H9 (cell line): ENCODE measurements at regions not wholly inside any gene's neighbourhood (a gene's known extent, or its start where the extent isn't known, plus 50 kb on each side); places are given as distances from the start of the nearest gene placed in this dataset.
"Not testable (repeated sequence)": the region's sequence is repeated elsewhere in the genome, so short reads cannot be mapped to it uniquely, and the experiment has no call there.

Source experiments
- DNase-seq: peaks from one replicate; pipeline ENCODE4 v3.0.0-alpha.2; 2017
- H2AFZ ChIP-seq: one replicate; pipeline ENCODE4 v1.6.1; 2013; ENCODE audit warnings: mild to moderate bottlenecking, low read length, control low read depth, moderate library complexity
- H2AK5ac ChIP-seq: 2 replicates; pipeline ENCODE4 v1.6.1; 2013; ENCODE audit warnings: low read length, control low read depth, mixed read lengths; ENCODE audit not compliant: insufficient read length
- H2BK120ac ChIP-seq: one replicate; pipeline ENCODE4 v1.6.1; 2013; ENCODE audit warnings: low read depth, mild to moderate bottlenecking, low read length, control low read depth, inconsistent platforms; ENCODE audit not compliant: poor library complexity, severe bottlenecking
- H2BK12ac ChIP-seq: 2 replicates; pipeline ENCODE4 v1.6.1; 2013; ENCODE audit warnings: low read length, control low read depth, mixed read lengths, low read depth; ENCODE audit not compliant: insufficient read length
- H2BK15ac ChIP-seq: 2 replicates; pipeline ENCODE4 v1.6.1; 2013; ENCODE audit warnings: low read depth, low read length, control low read depth
- H2BK20ac ChIP-seq: one replicate; pipeline ENCODE4 v1.6.1; 2013; ENCODE audit warnings: low read depth, mild to moderate bottlenecking, low read length, control low read depth, inconsistent platforms; ENCODE audit not compliant: poor library complexity, severe bottlenecking
- H2BK5ac ChIP-seq: 2 replicates; pipeline ENCODE4 v1.6.1; 2013; ENCODE audit warnings: low read length, control low read depth, mixed read lengths; ENCODE audit not compliant: insufficient read length
- H3K14ac ChIP-seq: 2 replicates; pipeline ENCODE4 v1.6.1; 2013; ENCODE audit warnings: low read length, control low read depth; ENCODE audit not compliant: insufficient read depth
- H3K18ac ChIP-seq: 2 replicates; pipeline ENCODE4 v1.6.1; 2013; ENCODE audit warnings: low read depth, mild to moderate bottlenecking, mixed read lengths, low read length, control low read depth; ENCODE audit not compliant: insufficient read length
- H3K23ac ChIP-seq: 2 replicates; pipeline ENCODE4 v1.6.1; 2013; ENCODE audit warnings: low read length, control low read depth, mixed read lengths, low read depth; ENCODE audit not compliant: insufficient read length
- H3K23me2 ChIP-seq: 2 replicates; pipeline ENCODE4 v1.6.1; 2013; ENCODE audit warnings: low read depth, mild to moderate bottlenecking, mixed read lengths, low read length, control low read depth; ENCODE audit not compliant: insufficient read length, poor library complexity, severe bottlenecking
- H3K27ac ChIP-seq: 2 replicates; pipeline ENCODE4 v1.5.1; 2013; ENCODE audit warnings: low read length, control low read depth, mixed read lengths, low read depth; ENCODE audit not compliant: insufficient read length
- H3K27me3 ChIP-seq: 2 replicates; pipeline ENCODE4 v1.6.1; 2013; ENCODE audit warnings: low read length, control low read depth, inconsistent platforms; ENCODE audit not compliant: insufficient read depth
- H3K4ac ChIP-seq: 2 replicates; pipeline ENCODE4 v1.6.1; 2013; ENCODE audit warnings: low read depth, mild to moderate bottlenecking, control low read depth, inconsistent platforms, low read length, moderate library complexity
- H3K4me1 ChIP-seq: 2 replicates; pipeline ENCODE4 v1.6.1; 2013; ENCODE audit warnings: low read length, control low read depth, inconsistent platforms; ENCODE audit not compliant: insufficient read depth
- H3K4me2 ChIP-seq: 2 replicates; pipeline ENCODE4 v1.6.1; 2013; ENCODE audit warnings: low read length, control low read depth, mixed read lengths; ENCODE audit not compliant: insufficient read length, insufficient read depth
- H3K56ac ChIP-seq: 2 replicates; pipeline ENCODE4 v1.6.1; 2013; ENCODE audit warnings: low read depth, mild to moderate bottlenecking, mixed read lengths, low read length, control low read depth; ENCODE audit not compliant: insufficient read length
- H3K79me1 ChIP-seq: 2 replicates; pipeline ENCODE4 v1.6.1; 2013; ENCODE audit warnings: low read depth, mild to moderate bottlenecking, moderate library complexity, low read length, control low read depth, inconsistent platforms; ENCODE audit not compliant: insufficient read depth, poor library complexity, severe bottlenecking
- H3K79me2 ChIP-seq: 2 replicates; pipeline ENCODE4 v1.6.1; 2013; ENCODE audit warnings: low read length, control low read depth, inconsistent platforms; ENCODE audit not compliant: insufficient read depth
- H3K9ac ChIP-seq: 2 replicates; pipeline ENCODE4 v1.6.1; 2013; ENCODE audit warnings: low read length, control low read depth, mixed read lengths; ENCODE audit not compliant: insufficient read length; ENCODE audit errors: extremely low read depth
- H3K9me3 ChIP-seq: one replicate; pipeline ENCODE4 v1.6.1; 2013; ENCODE audit warnings: low read depth, low read length, inconsistent platforms; ENCODE audit not compliant: control insufficient read depth
- H3T11ph ChIP-seq: one replicate; pipeline ENCODE4 v1.6.1; 2013; ENCODE audit warnings: mild to moderate bottlenecking, low read length, control low read depth, inconsistent platforms
- H4K20me1 ChIP-seq: one replicate; pipeline ENCODE4 v1.6.1; 2013; ENCODE audit not compliant: control insufficient read depth, insufficient read length, insufficient read depth
- H4K5ac ChIP-seq: 2 replicates; pipeline ENCODE4 v1.6.1; 2013; ENCODE audit warnings: low read depth, mild to moderate bottlenecking, mixed read lengths, low read length, control low read depth; ENCODE audit not compliant: insufficient read length
- H4K8ac ChIP-seq: replicated peaks from 2 replicates; pipeline ENCODE4 v1.6.1; 2013; ENCODE audit warnings: low read length, control low read depth, mixed read lengths, low read depth; ENCODE audit not compliant: insufficient read length
- H4K91ac ChIP-seq: 2 replicates; pipeline ENCODE4 v1.6.1; 2013; ENCODE audit warnings: low read depth, mild to moderate bottlenecking, moderate library complexity, mixed read lengths, low read length, control low read depth; ENCODE audit not compliant: insufficient read length
- H3K27ac Mint-ChIP-seq, 3 experiments: 2 replicates in 2 of 3; 3 replicates in 1 of 3; pipeline ENCODE4 v1.8.0; 2020 to 2021; ENCODE audit warnings: mixed read lengths in 3 of 3, mild to moderate bottlenecking in 1 of 3, moderate library complexity in 1 of 3
- H3K27me3 Mint-ChIP-seq: 2 replicates; pipeline ENCODE4 v1.8.0; 2021; ENCODE audit warnings: low read depth, mild to moderate bottlenecking, moderate library complexity, mixed read lengths
- H3K36me3 Mint-ChIP-seq, 3 experiments: 2 replicates in 2 of 3; 3 replicates in 1 of 3; pipeline ENCODE4 v1.8.0; 2020 to 2021; ENCODE audit warnings: low read depth in 3 of 3, mixed read lengths in 3 of 3; ENCODE audit not compliant: insufficient read depth in 1 of 3
- H3K4me1 Mint-ChIP-seq, 2 experiments: 2 replicates each; pipeline ENCODE4 v1.8.0; 2020; ENCODE audit warnings: mixed read lengths in 2 of 2
- H3K4me3 Mint-ChIP-seq, 2 experiments: 2 replicates in 1 of 2; 3 replicates in 1 of 2; pipeline ENCODE4 v1.8.0; 2020 to 2021; ENCODE audit warnings: mild to moderate bottlenecking in 2 of 2, mixed read lengths in 2 of 2, moderate library complexity in 1 of 2
- H3K9me3 Mint-ChIP-seq, 2 experiments: 2 replicates in 1 of 2; 3 replicates in 1 of 2; pipeline ENCODE4 v1.8.0; 2020; ENCODE audit warnings: mild to moderate bottlenecking in 2 of 2, mixed read lengths in 2 of 2, moderate library complexity in 1 of 2
- CTCF ChIP-seq: fragments of 200-600 bp; sonication (generic); conservative IDR thresholded peaks from 3 replicates; pipeline ENCODE4 v1.8.0; 2021; ENCODE audit warnings: antibody characterized with exemption, mild to moderate bottlenecking
- WGBS: extraction: QIAGEN DNeasy Blood & Tissue Kit; methylation state at CpG from one replicate; pipeline ENCODE4 v1.1.7; 2013; ENCODE audit warnings: missing lambda C conversion rate, low lambda C conversion rate, mixed read lengths; ENCODE audit not compliant: insufficient read length; ENCODE audit errors: extremely low coverage; 5-methylcytosine and 5-hydroxymethylcytosine counted together

- Histone ChIP-seq H2BK5ac (no peak overlapping the region), H3K79me1 (no peaks in the 10 kb centered on the region), H2AK5ac (no peak overlapping the region), H3K23ac (no peak overlapping the region), H3K14ac (no peak overlapping the region), H3K9ac (no peak overlapping the region), H3K27me3 (no peaks in the 10 kb centered on the region), H4K5ac (no peak overlapping the region), H4K20me1 (no peaks in the 10 kb centered on the region), H3K4ac (no peak overlapping the region), H4K91ac (no peak overlapping the region), H2BK15ac (no peak overlapping the region), H3T11ph (no peak overlapping the region), H3K56ac (no peak overlapping the region), H3K4me1 (no peaks in the 10 kb centered on the region), H3K23me2 (no peaks in the 10 kb centered on the region), H2BK120ac (no peak overlapping the region), H2BK12ac (no peak overlapping the region), H2BK20ac (no peak overlapping the region), H4K8ac (no peak overlapping the region), H3K18ac (no peak overlapping the region), H3K79me2 (no peaks in the 10 kb centered on the region), H3K4me2 (no peak overlapping the region), H2AFZ (no peak overlapping the region), H3K9me3 (peaks cover 4% of the 10 kb centered on the region), H3K27ac (no peak overlapping the region)
- no peak for TF ChIP-seq CTCF
- no peaks in the 10 kb centered on the region for H3K27me3 Mint-ChIP-seq
- H3K9me3 Mint-ChIP-seq = peaks cover 13 to 20% of the 10 kb centered on the region in 2 experiments
- H3K4me3 Mint-ChIP-seq = no peak overlapping the region
- H3K36me3 Mint-ChIP-seq = peaks cover 10 to 15% (median 11%) of the 10 kb centered on the region in 3 experiments
- DNase-seq = no peak
- H3K4me1 Mint-ChIP-seq = no peaks in the 10 kb centered on the region
- no peak overlapping the region; a peak in 1 of 7 replicates for H3K27ac Mint-ChIP-seq
Measured at GRCh38 chr6:141510803-141511202, 621.9 kb upstream of the GJE1 start.

- not testable (repeated sequence) for H3K56ac ChIP-seq, H3K27me3 ChIP-seq, H4K91ac ChIP-seq, H2AFZ ChIP-seq, H3T11ph ChIP-seq, H3K23ac ChIP-seq, H2AK5ac ChIP-seq, DNase-seq, H3K27ac Mint-ChIP-seq, H3K9ac ChIP-seq, H4K20me1 ChIP-seq, H3K27me3 Mint-ChIP-seq, H2BK15ac ChIP-seq, H3K4me1 Mint-ChIP-seq, H3K18ac ChIP-seq, H3K79me1 ChIP-seq, H3K79me2 ChIP-seq, H2BK12ac ChIP-seq, H2BK20ac ChIP-seq, H4K8ac ChIP-seq, H2BK5ac ChIP-seq, H3K23me2 ChIP-seq, H3K14ac ChIP-seq, H3K4me3 Mint-ChIP-seq, H2BK120ac ChIP-seq, H4K5ac ChIP-seq, H3K27ac ChIP-seq, H3K4me2 ChIP-seq, H3K4me1 ChIP-seq, H3K4ac ChIP-seq
- no CpG with 5 or more reads among the region's 1 CpG for WGBS
- H3K36me3 Mint-ChIP-seq = peaks cover 25 to 35% (median 33%) of the 10 kb centered on the region in 3 experiments
- H3K9me3 Mint-ChIP-seq = peaks cover 30 to 47% of the 10 kb centered on the region in 2 experiments
- peaks cover 19% of the 10 kb centered on the region for H3K9me3 ChIP-seq
Measured at GRCh38 chr6:141506062-141506461, 626.7 kb upstream of the GJE1 start.
